Natural killer cell (primary cell): ENCODE measurements at regions not wholly inside any gene's neighbourhood (a gene's known extent, or its start where the extent isn't known, plus 50 kb on each side); places are given as distances from the start of the nearest gene placed in this dataset.

ENCODE experiments used
- ATAC-seq, 3 donors: fragments of 150-1000 bp in 2 of 3; fragments of 200-7000 bp in 1 of 3; cut with Tn5 transposase; 1 replicate in 1 of 3; 2 replicates in 2 of 3; pipeline ENCODE4 v1.10.0; 2021; ENCODE audit warnings: mild to moderate bottlenecking in 2 of 3, moderate library complexity in 2 of 3
- DNase-seq, 2 donors: peaks; one replicate each; pipeline versions ENCODE4 v3.0.0 to v3.0.0-alpha.2; 2013 to 2021; ENCODE audit warnings: mixed read lengths in 1 of 2
- H3K27ac ChIP-seq: one replicate; pipeline ENCODE4 v1.5.1; 2013; ENCODE audit warnings: mild to moderate bottlenecking, low read length
- H3K27me3 ChIP-seq: one replicate; pipeline ENCODE4 v1.6.1; 2013; ENCODE audit warnings: low read length; ENCODE audit not compliant: control insufficient read depth, insufficient read depth
- H3K36me3 ChIP-seq: one replicate; pipeline ENCODE4 v1.6.1; 2013; ENCODE audit warnings: low read length; ENCODE audit not compliant: control insufficient read depth, insufficient read depth
- H3K4me1 ChIP-seq: one replicate; pipeline ENCODE4 v1.6.1; 2013; ENCODE audit warnings: low read length; ENCODE audit not compliant: control insufficient read depth, insufficient read depth
- H3K4me3 ChIP-seq: one replicate; pipeline ENCODE4 v1.5.1; 2013; ENCODE audit warnings: low read length
- H3K9me3 ChIP-seq: one replicate; pipeline ENCODE4 v1.6.1; 2013; ENCODE audit warnings: low read length; ENCODE audit not compliant: control insufficient read depth, insufficient read depth
- H3K27ac Mint-ChIP-seq, 2 donors: one replicate each; pipeline ENCODE4 v1.8.0; 2022; ENCODE audit warnings: mild to moderate bottlenecking in 2 of 2, mixed read lengths in 2 of 2, moderate library complexity in 1 of 2
- H3K27me3 Mint-ChIP-seq, 2 donors: one replicate each; pipeline ENCODE4 v1.8.0; 2022; ENCODE audit warnings: low read depth in 2 of 2, mixed read lengths in 2 of 2
- H3K36me3 Mint-ChIP-seq: one replicate; pipeline ENCODE4 v1.8.0; 2022; ENCODE audit warnings: mixed read lengths
- H3K4me1 Mint-ChIP-seq, 2 donors: one replicate each; pipeline ENCODE4 v1.8.0; 2022; ENCODE audit warnings: mixed read lengths in 2 of 2
- H3K4me3 Mint-ChIP-seq: one replicate; pipeline ENCODE4 v1.8.0; 2022; ENCODE audit warnings: mild to moderate bottlenecking, moderate library complexity, mixed read lengths
- H3K9me3 Mint-ChIP-seq, 2 donors: one replicate each; pipeline ENCODE4 v1.8.0; 2022; ENCODE audit warnings: mixed read lengths in 2 of 2
- WGBS: methylation state at CpG from one replicate; pipeline ENCODE4 v1.1.7; 2013; ENCODE audit warnings: missing lambda C conversion rate; ENCODE audit not compliant: insufficient coverage; 5-methylcytosine and 5-hydroxymethylcytosine counted together
- intact Hi-C: fragments of 100-400 bp; cut with micrococcal nuclease; formaldehyde crosslinking; loops from one replicate; pipeline ENCODE4 v1.14.2; 2022
- TF ChIP-seq, protein P1 (sequence below): fragments of 200-600 bp; IDR thresholded peaks from one replicate; pipeline ENCODE4 v1.8.0; 2022; ENCODE audit warnings: antibody characterized with exemption

DNA sequence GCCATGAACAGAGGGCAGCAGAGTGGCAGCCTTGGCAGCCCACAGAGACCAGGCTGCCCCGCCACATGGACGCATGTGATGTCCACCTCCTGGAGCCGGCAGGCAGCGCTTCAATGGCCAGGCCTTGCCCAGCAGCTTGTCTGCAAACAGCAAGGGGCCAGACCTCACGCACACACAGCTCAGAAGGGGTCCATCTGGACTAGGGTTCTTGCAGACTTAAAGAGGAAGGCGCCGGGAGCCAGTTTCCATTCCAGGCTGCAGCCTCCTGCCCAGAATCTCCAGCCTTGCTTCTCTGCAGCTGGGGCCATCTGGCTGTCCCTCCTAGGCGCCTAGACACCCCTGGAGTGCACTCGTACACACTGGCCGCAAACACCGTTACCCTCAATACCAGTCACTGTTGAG, 91.9 kb upstream of the TMEM45B start:
- H3K36me3 Mint-ChIP-seq = no peaks in the 10 kb centered on the region
- ATAC-seq (no peak), DNase-seq (no peak)
- no peaks in the 10 kb centered on the region for H3K9me3 Mint-ChIP-seq
- H3K4me3 Mint-ChIP-seq = no peak overlapping the region
- H3K9me3 ChIP-seq = no peaks in the 10 kb centered on the region
- no peak overlapping the region for H3K27ac ChIP-seq
- 87% methylated on average over 11 of the region's 11 CpGs for WGBS
- H3K4me3 ChIP-seq = no peak overlapping the region
- H3K27ac Mint-ChIP-seq = no peak overlapping the region
- no peaks in the 10 kb centered on the region for H3K27me3 ChIP-seq
- no peaks in the 10 kb centered on the region for H3K4me1 Mint-ChIP-seq
- no peaks in the 10 kb centered on the region for H3K36me3 ChIP-seq
- intact Hi-C loops = no loop called here
- no peaks in the 10 kb centered on the region for H3K4me1 ChIP-seq
- H3K27me3 Mint-ChIP-seq = peaks cover 0 to 2% of the 10 kb centered on the region in 2 donors
- TF ChIP-seq, protein P1, sequence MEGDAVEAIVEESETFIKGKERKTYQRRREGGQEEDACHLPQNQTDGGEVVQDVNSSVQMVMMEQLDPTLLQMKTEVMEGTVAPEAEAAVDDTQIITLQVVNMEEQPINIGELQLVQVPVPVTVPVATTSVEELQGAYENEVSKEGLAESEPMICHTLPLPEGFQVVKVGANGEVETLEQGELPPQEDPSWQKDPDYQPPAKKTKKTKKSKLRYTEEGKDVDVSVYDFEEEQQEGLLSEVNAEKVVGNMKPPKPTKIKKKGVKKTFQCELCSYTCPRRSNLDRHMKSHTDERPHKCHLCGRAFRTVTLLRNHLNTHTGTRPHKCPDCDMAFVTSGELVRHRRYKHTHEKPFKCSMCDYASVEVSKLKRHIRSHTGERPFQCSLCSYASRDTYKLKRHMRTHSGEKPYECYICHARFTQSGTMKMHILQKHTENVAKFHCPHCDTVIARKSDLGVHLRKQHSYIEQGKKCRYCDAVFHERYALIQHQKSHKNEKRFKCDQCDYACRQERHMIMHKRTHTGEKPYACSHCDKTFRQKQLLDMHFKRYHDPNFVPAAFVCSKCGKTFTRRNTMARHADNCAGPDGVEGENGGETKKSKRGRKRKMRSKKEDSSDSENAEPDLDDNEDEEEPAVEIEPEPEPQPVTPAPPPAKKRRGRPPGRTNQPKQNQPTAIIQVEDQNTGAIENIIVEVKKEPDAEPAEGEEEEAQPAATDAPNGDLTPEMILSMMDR = no peak

- ATAC-seq = no peak
- Histone ChIP-seq H3K4me1 (no peaks in the 10 kb centered on the region), H3K9me3 (no peaks in the 10 kb centered on the region), H3K4me3 (no peak overlapping the region), H3K36me3 (no peaks in the 10 kb centered on the region), H3K27me3 (no peaks in the 10 kb centered on the region), H3K27ac (no peak overlapping the region)
- intact Hi-C loops = no loop called here
- Mint-ChIP-seq H3K27me3 (peaks cover 0 to 2% of the 10 kb centered on the region in 2 donors), H3K36me3 (no peaks in the 10 kb centered on the region), H3K9me3 (no peaks in the 10 kb centered on the region), H3K4me1 (no peaks in the 10 kb centered on the region), H3K27ac (no peak overlapping the region), H3K4me3 (no peak overlapping the region)
- no peak for DNase-seq
- WGBS = 86% methylated on average over 5 of the region's 5 CpGs
- TF ChIP-seq, protein P1 = no peak
Measured at GRCh38 chr11:129724866-129725265, 90.8 kb upstream of the TMEM45B start.

GRCh38 chr11:129726179-129726578, 89.5 kb upstream of the TMEM45B start:
- Mint-ChIP-seq H3K9me3 (no peaks in the 10 kb centered on the region), H3K4me3 (no peak overlapping the region), H3K36me3 (no peaks in the 10 kb centered on the region), H3K27ac (no peak overlapping the region), H3K27me3 (peaks cover 0 to 2% of the 10 kb centered on the region in 2 donors), H3K4me1 (no peaks in the 10 kb centered on the region)
- intact Hi-C loops = no loop called here
- 96% methylated on average over 6 of the region's 7 CpGs for WGBS
- no peaks in the 10 kb centered on the region for H3K4me1 ChIP-seq
- H3K27me3 ChIP-seq = no peaks in the 10 kb centered on the region
- TF ChIP-seq, protein P1 = no peak
- no peak for DNase-seq
- ATAC-seq = no peak
- no peak overlapping the region for H3K4me3 ChIP-seq
- H3K27ac ChIP-seq = no peak overlapping the region
- no peaks in the 10 kb centered on the region for H3K9me3 ChIP-seq
- no peaks in the 10 kb centered on the region for H3K36me3 ChIP-seq

DNA sequence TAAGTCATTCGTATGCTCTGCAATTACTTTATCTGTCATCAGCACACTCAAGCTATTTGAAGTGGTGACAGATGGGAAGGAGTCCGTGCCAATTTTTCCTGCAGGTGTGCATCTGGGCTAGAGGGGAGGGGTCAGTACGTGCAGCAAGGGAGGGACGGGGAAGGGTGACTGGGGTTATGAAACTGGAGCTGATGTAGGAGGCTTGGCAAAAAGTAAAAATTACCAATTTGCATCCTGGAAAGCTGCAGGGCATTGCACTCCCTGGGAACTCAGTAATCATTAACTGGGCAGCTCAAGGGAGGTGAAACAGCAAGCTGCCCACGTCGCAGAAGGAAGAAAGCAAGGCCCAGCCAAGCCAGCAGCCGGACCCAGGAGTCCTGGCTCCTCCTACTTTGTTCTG, 87.1 kb upstream of the TMEM45B start:
- Histone ChIP-seq H3K4me3 (no peak overlapping the region), H3K9me3 (no peaks in the 10 kb centered on the region), H3K36me3 (no peaks in the 10 kb centered on the region), H3K4me1 (no peaks in the 10 kb centered on the region), H3K27me3 (no peaks in the 10 kb centered on the region), H3K27ac (no peak overlapping the region)
- no peaks in the 10 kb centered on the region for H3K36me3 Mint-ChIP-seq
- H3K9me3 Mint-ChIP-seq = no peaks in the 10 kb centered on the region
- TF ChIP-seq, protein P1 = no peak
- DNase-seq (no peak), ATAC-seq (no peak)
- no peak overlapping the region for H3K4me3 Mint-ChIP-seq
- intact Hi-C loops = no loop called here
- peaks cover 1 to 2% of the 10 kb centered on the region in 2 donors for H3K27me3 Mint-ChIP-seq
- WGBS = 76% methylated on average over 6 of the region's 7 CpGs
- no peaks in the 10 kb centered on the region for H3K4me1 Mint-ChIP-seq
- no peak overlapping the region for H3K27ac Mint-ChIP-seq
